K562 (cell line): ENCODE measurements at regions not wholly inside any gene's neighbourhood (a gene's known extent, or its start where the extent isn't known, plus 50 kb on each side); places are given as distances from the start of the nearest gene placed in this dataset.

Experiments used
- ATAC-seq: fragments of 200-7000 bp; cut with Tn5 transposase; 3 replicates; pipeline ENCODE4 v1.9.1; 2020; ENCODE audit warnings: moderate library complexity
- BruUV-seq: library from RNA; stranded (reverse); fragments of 400-500 nt; replicated peaks from 2 replicates; lab custom pipeline; 2021; lab: Mats Ljungman, UMichigan
- CTCF ChIA-PET: fragments of 300-600 bp; formaldehyde crosslinking; extraction: SDS; loops from one replicate; lab custom pipeline; 2021; ENCODE audit warnings: low intra/inter-chr PET ratio; lab: Yijun Ruan, JAX
- POLR2A ChIA-PET: fragments of 300-600, 350-650 bp; sonication (Branson Sonifier 250); formaldehyde crosslinking; extraction: SDS; loops from one replicate; lab custom pipeline; 2021; ENCODE audit warnings: antibody characterized with exemption, inconsistent platforms; lab: Yijun Ruan, JAX
- DNase-seq, 4 experiments: peaks; one replicate each; pipeline versions ENCODE4 v3.0.0 to v3.0.0-alpha.2; 2011 to 2018; ENCODE audit warnings: low spot score in 3 of 4, mixed read lengths in 3 of 4; ENCODE audit errors: extremely low read depth in 1 of 4
- FAIRE-seq: peaks from 2 replicates; lab custom pipeline; 2011; peaks lifted over from hg19 to GRCh38; lab: Jason Lieb, UNC
- H2AFZ ChIP-seq: 2 replicates; pipeline ENCODE4 v1.6.0; 2011; ENCODE audit warnings: low read depth, low read length, control low read depth, inconsistent platforms
- H3K27ac ChIP-seq: fragments of 200-600 bp; 3 replicates; pipeline ENCODE4 v1.8.0; 2011; ENCODE audit warnings: low read depth, mild to moderate bottlenecking, control low read depth, inconsistent platforms, low read length, moderate library complexity, mixed read lengths; ENCODE audit errors: extremely low read depth
- H3K27me3 ChIP-seq, 2 experiments: fragments of 300-600 bp in 1 of 2; 2 replicates in 1 of 2; 3 replicates in 1 of 2; pipeline versions ENCODE4 v1.6.0 to v1.8.0; 2011; ENCODE audit warnings: inconsistent platforms in 2 of 2, low read length in 2 of 2, mild to moderate bottlenecking in 1 of 2, mixed read lengths in 1 of 2, moderate library complexity in 1 of 2; ENCODE audit not compliant: control insufficient read depth in 2 of 2, insufficient read depth in 2 of 2
- H3K36me3 ChIP-seq: fragments of 300-600 bp; 3 replicates; pipeline ENCODE4 v1.8.0; 2011; ENCODE audit warnings: mild to moderate bottlenecking, low read length, inconsistent platforms; ENCODE audit not compliant: control insufficient read depth, insufficient read depth
- H3K4me1 ChIP-seq, 2 experiments: fragments of 200-600 bp in 1 of 2; replicated peaks in 1 of 2; 2 replicates in 1 of 2; 3 replicates in 1 of 2; pipeline versions ENCODE4 v1.5.1 to v1.8.0; 2011; ENCODE audit warnings: inconsistent platforms in 2 of 2, low read length in 2 of 2, mild to moderate bottlenecking in 1 of 2, mixed read lengths in 1 of 2, moderate library complexity in 1 of 2; ENCODE audit not compliant: control insufficient read depth in 2 of 2, insufficient read depth in 2 of 2
- H3K4me2 ChIP-seq: 2 replicates; pipeline ENCODE4 v1.6.1; 2011; ENCODE audit warnings: low read length, control low read depth, inconsistent platforms, mixed read lengths; ENCODE audit not compliant: insufficient read depth
- H3K4me3 ChIP-seq: fragments of 200-600 bp; sonication (generic), shearing (Covaris generic); 2 replicates; pipeline ENCODE4 v1.5.1; 2016; ENCODE audit warnings: control low read depth, inconsistent platforms
- H3K79me2 ChIP-seq: fragments of 200-600 bp; 3 replicates; pipeline ENCODE4 v1.8.0; 2011; ENCODE audit warnings: low read length, inconsistent platforms; ENCODE audit not compliant: control insufficient read depth, insufficient read depth
- H3K9ac ChIP-seq, 2 experiments: 2 replicates each; pipeline versions ENCODE4 v1.6.0 to v1.6.1; 2011; ENCODE audit warnings: low read depth in 2 of 2, low read length in 2 of 2, control low read depth in 1 of 2, inconsistent platforms in 1 of 2, mild to moderate bottlenecking in 1 of 2, mixed read lengths in 1 of 2; ENCODE audit not compliant: insufficient read depth in 1 of 2
- H3K9me1 ChIP-seq: one replicate; pipeline ENCODE4 v1.6.0; 2011; ENCODE audit warnings: inconsistent platforms, mild to moderate bottlenecking, low read length, moderate library complexity; ENCODE audit not compliant: control insufficient read depth, insufficient read depth
- H3K9me3 ChIP-seq: replicated peaks from 2 replicates; pipeline ENCODE4 v1.5.1; 2011; ENCODE audit warnings: low read depth, low read length, inconsistent platforms; ENCODE audit not compliant: control insufficient read depth, insufficient read depth
- H4K20me1 ChIP-seq: replicated peaks from 2 replicates; pipeline ENCODE4 v1.6.1; 2011; ENCODE audit warnings: low read length, inconsistent platforms, mixed read lengths; ENCODE audit not compliant: control insufficient read depth, insufficient read depth
- ARID3B ChIP-seq: fragments of 250-450 bp; sonication (Bioruptor Pico); IDR thresholded peaks from 2 replicates; pipeline ENCODE4 v1.4.0; 2020; ENCODE audit warnings: borderline replicate concordance
- CTCF ChIP-seq, 3 experiments: IDR thresholded peaks in 2 of 3; conservative IDR thresholded peaks in 1 of 3; 2 replicates each; pipeline ENCODE4 v1.5.1; 2011 to 2012; ENCODE audit warnings: low read length in 3 of 3, mild to moderate bottlenecking in 3 of 3, control low read depth in 2 of 3, improper control_type of control experiment in 1 of 3, inconsistent platforms in 1 of 3, low read depth in 1 of 3, mixed read lengths in 1 of 3, moderate library complexity in 1 of 3; ENCODE audit not compliant: insufficient read depth in 2 of 3
- KLF10 ChIP-seq: fragments of 250-450 bp; sonication (Bioruptor Pico); IDR thresholded peaks from 2 replicates; pipeline ENCODE4 v1.6.1; 2021; ENCODE audit warnings: matching md5 sums
- SIX5 ChIP-seq, 2 experiments: IDR thresholded peaks; 2 replicates each; pipeline ENCODE4 v1.6.1; 2011; ENCODE audit warnings: low read length in 2 of 2, borderline replicate concordance in 1 of 2, low read depth in 1 of 2, mild to moderate bottlenecking in 1 of 2, moderate library complexity in 1 of 2; ENCODE audit not compliant: insufficient read depth in 1 of 2
- STAT5B ChIP-seq: fragments of 250-450 bp; sonication (Bioruptor Pico); IDR thresholded peaks from 2 replicates; pipeline ENCODE4 v1.8.0; 2021; ENCODE audit warnings: mild to moderate bottlenecking, inconsistent platforms
- ZFP1 ChIP-seq: fragments of 450-650 bp; formaldehyde crosslinking; IDR thresholded peaks from 2 replicates; pipeline ENCODE4 v1.4.0; 2020; ENCODE audit warnings: mild to moderate bottlenecking, mixed read lengths
- ZFP30 ChIP-seq: fragments of 250-450 bp; sonication (Bioruptor Pico); IDR thresholded peaks from 2 replicates; pipeline ENCODE4 v1.8.0; 2022; ENCODE audit warnings: moderate library complexity, mild to moderate bottlenecking, inconsistent platforms, borderline replicate concordance
- ZNF583 ChIP-seq: fragments of 250-450 bp; sonication (Bioruptor Pico); IDR thresholded peaks from 2 replicates; pipeline ENCODE4 v1.4.0; 2020
- WGBS: fragments of 100-300 bp; shearing (Covaris generic); methylation state at CpG from one replicate; pipeline ENCODE4 v1.1.6; 2016; ENCODE audit warnings: low coverage, mixed read lengths; ENCODE audit not compliant: insufficient coverage; ENCODE audit errors: missing lambda C conversion rate; 5-methylcytosine and 5-hydroxymethylcytosine counted together
- in situ Hi-C: fragments of 300-500 bp; cut with MboI; formaldehyde crosslinking; loops from 4 replicates; pipeline ENCODE4 v1.15.0; 2018; ENCODE audit warnings: inconsistent platforms, mixed read lengths
- intact Hi-C: fragments of 100-400 bp; cut with micrococcal nuclease; formaldehyde crosslinking; loops from 2 replicates; pipeline ENCODE4 v1.14.2; 2022

- H3K9ac ChIP-seq, result no peak overlapping the region
- no peak for ATAC-seq
- H3K9me3 ChIP-seq, result no peaks in the 10 kb centered on the region
- no peaks in the 10 kb centered on the region for H3K4me1 ChIP-seq
- in situ Hi-C loops (no loop called here), intact Hi-C loops (no loop called here)
- no peak overlapping the region for H3K27ac ChIP-seq
- no peaks in the 10 kb centered on the region for H3K9me1 ChIP-seq
- 0% methylated on average over 2 of the region's 2 CpGs for WGBS
- peak in 3 of 4 experiments; percentile 14 to 17 (median 16) for DNase-seq
- no peaks in the 10 kb centered on the region for H3K36me3 ChIP-seq
- TF ChIP-seq CTCF (IDR thresholded peaks at IDR 0.05 in 2 of 3, conservative IDR thresholded peaks at IDR 0.05 in 1 of 3; ENCODE audit: insufficient read depth in 2 of 3, low read depth in 1 of 3, low read length in 3 of 3), result peak in 2 of 3 experiments; percentile 39 to 43; a peak in 3 of 6 replicates
- no peak for TF ChIP-seq ZNF583
- H3K4me3 ChIP-seq, result no peak overlapping the region
- H4K20me1 ChIP-seq, result no peaks in the 10 kb centered on the region
- no TSS peak for BruUV-seq
- POLR2A ChIA-PET, result no interaction called here
- no peak overlapping the region for H3K4me2 ChIP-seq
- no peaks in the 10 kb centered on the region for H3K79me2 ChIP-seq
- CTCF ChIA-PET, result no interaction called here
- no peak overlapping the region for H2AFZ ChIP-seq
- FAIRE-seq, result no peak
- no peaks in the 10 kb centered on the region for H3K27me3 ChIP-seq
Observed at GRCh38 chr18:27685807-27686412, 491.0 kb downstream of the CDH2 start.

- ATAC-seq, result no peak
- no peak for TF ChIP-seq SIX5 (IDR thresholded peaks at IDR 0.05; ENCODE audit: borderline replicate concordance in 1 of 2, insufficient read depth in 1 of 2, low read depth in 1 of 2, low read length in 2 of 2)
- no peak for TF ChIP-seq ARID3B (CRISPR knock-in tag)
- TF ChIP-seq STAT5B (CRISPR knock-in tag), result no peak
- no peak for TF ChIP-seq ZFP1 (CRISPR knock-in tag)
- no peak for TF ChIP-seq ZFP30 (CRISPR knock-in tag)
- no peak for TF ChIP-seq KLF10 (CRISPR knock-in tag)
- TF ChIP-seq, all 486 proteins: peak for 0
Observed at GRCh38 chr18:27685091-27685490, 491.8 kb downstream of the CDH2 start.

More at GRCh38 chr18:27685091-27685490, 491.8 kb downstream of the CDH2 start:
- no peak for DNase-seq
- no TSS peak for BruUV-seq
- H3K27me3 ChIP-seq, result no peaks in the 10 kb centered on the region
- ChIA-PET CTCF (no interaction called here), POLR2A (no interaction called here)
- no peak for FAIRE-seq
- H3K4me1 ChIP-seq, result no peaks in the 10 kb centered on the region
- H3K27ac ChIP-seq, result no peak overlapping the region
- no peak overlapping the region for H2AFZ ChIP-seq
- no peak overlapping the region for H3K9ac ChIP-seq
- no peaks in the 10 kb centered on the region for H3K9me1 ChIP-seq
- intact Hi-C loops, result no loop called here
- H3K79me2 ChIP-seq, result no peaks in the 10 kb centered on the region
- no peaks in the 10 kb centered on the region for H3K36me3 ChIP-seq
- H3K4me3 ChIP-seq, result no peak overlapping the region
- no peaks in the 10 kb centered on the region for H3K9me3 ChIP-seq
- 0% methylated on average over 3 of the region's 3 CpGs for WGBS
- H3K4me2 ChIP-seq, result no peak overlapping the region
- no peaks in the 10 kb centered on the region for H4K20me1 ChIP-seq
- in situ Hi-C loops, result no loop called here
